Suppressor macrophage (primary cell): ENCODE measurements at regions not wholly inside any gene's neighbourhood (a gene's known extent, or its start where the extent isn't known, plus 50 kb on each side); places are given as distances from the start of the nearest gene placed in this dataset.

Experiments
- DNase-seq, 4 experiments: peaks; one replicate each; pipeline ENCODE4 v3.0.0-alpha.2; 2020 to 2022

- DNase-seq, result peak in 3 of 4 experiments; percentile 23 to 63 (median 25)
These were observed 312.3 kb upstream of the PKDCC start for GRCh38 chr2:41735476-41735875.

GRCh38 chr2:41736105-41736567 is 311.7 kb upstream of the PKDCC start:
- peak; percentile 63 to 89 (median 76) for DNase-seq

GRCh38 chr2:41736586-41736985 is 311.2 kb upstream of the PKDCC start:
- no peak for DNase-seq

- DNase-seq, result no peak
These were observed 309.9 kb upstream of the PKDCC start for GRCh38 chr2:41737888-41738287.

GRCh38 chr2:41741951-41742595 is 305.7 kb upstream of the PKDCC start:
- DNase-seq, result no peak

GRCh38 chr2:41743324-41743723 is 304.5 kb upstream of the PKDCC start:
- no peak for DNase-seq

- DNase-seq, result no peak
These were observed 297.0 kb upstream of the PKDCC start for GRCh38 chr2:41750829-41751228.

- no peak for DNase-seq
These were observed 287.9 kb upstream of the PKDCC start for GRCh38 chr2:41759880-41760279.

GRCh38 chr2:41763141-41763540 is 284.7 kb upstream of the PKDCC start:
- DNase-seq, result no peak

GRCh38 chr2:41764131-41764530 is 283.7 kb upstream of the PKDCC start:
- DNase-seq, result no peak

GRCh38 chr2:41764919-41765318 is 282.9 kb upstream of the PKDCC start:
- no peak for DNase-seq

GRCh38 chr2:41768310-41768709 is 279.5 kb upstream of the PKDCC start:
- DNase-seq, result no peak

GRCh38 chr2:41771710-41772109 is 276.1 kb upstream of the PKDCC start:
- DNase-seq, result no peak

GRCh38 chr2:41772697-41773096 is 275.1 kb upstream of the PKDCC start:
- DNase-seq, result no peak

- DNase-seq, result no peak
These were observed 273.7 kb upstream of the PKDCC start for GRCh38 chr2:41774011-41774605.

GRCh38 chr2:41775366-41776025 is 272.3 kb upstream of the PKDCC start:
- no peak for DNase-seq

GRCh38 chr2:41779888-41780287 is 267.9 kb upstream of the PKDCC start:
- peak in 1 of 4 experiments; percentile 22 for DNase-seq

- peak; percentile 42 to 64 (median 54) for DNase-seq
These were observed 265.3 kb upstream of the PKDCC start for GRCh38 chr2:41782306-41783158.

- DNase-seq, result peak in 1 of 4 experiments; percentile 5
These were observed 263.3 kb upstream of the PKDCC start for GRCh38 chr2:41784496-41784895.

GRCh38 chr2:41785251-41786022 is 262.4 kb upstream of the PKDCC start:
- no peak for DNase-seq

GRCh38 chr2:41791523-41791922 is 256.3 kb upstream of the PKDCC start:
- peak; percentile 47 to 74 (median 59) for DNase-seq

GRCh38 chr2:41803361-41803760 is 244.5 kb upstream of the PKDCC start:
- no peak for DNase-seq
